Spleen (tissue), 7 donors: ENCODE measurements at regions not wholly inside any gene's neighbourhood (a gene's known extent, or its start where the extent isn't known, plus 50 kb on each side); places are given as distances from the start of the nearest gene placed in this dataset.

Experiments
- POLR2A ChIP-seq, 3 donors: fragments of 450-650 bp; IDR thresholded peaks; one replicate each; pipeline ENCODE4 v1.5.1; 2017; ENCODE audit warnings: antibody characterized with exemption in 3 of 3, mild to moderate bottlenecking in 1 of 3
- POLR2AphosphoS5 ChIP-seq, 3 donors: sonication (generic); formaldehyde crosslinking; IDR thresholded peaks; one replicate each; pipeline ENCODE4 v1.5.1; 2017; ENCODE audit warnings: antibody characterized with exemption in 3 of 3
- TF ChIP-seq, protein P1 (sequence below), 11 experiments: fragments of 200-600 bp in 7 of 11; fragments of 450-650 bp in 4 of 11; sonication (generic) in 4 of 11; IDR thresholded peaks in 8 of 11; conservative IDR thresholded peaks in 3 of 11; 1 replicate in 7 of 11; 2 replicates in 4 of 11; pipeline versions ENCODE4 v1.4.0 to v1.8.0; 2016 to 2021; ENCODE audit warnings: antibody characterized with exemption in 11 of 11, inconsistent platforms in 4 of 11, mild to moderate bottlenecking in 1 of 11
- donor health status: DM: no; HTN: no; CAD: no; lungs with moderate emphysema.
- donor health status: DM: no; HTN: no; CAD: no.
- donor health status: DM: no; HTN: no; CAD: no.

DNA sequence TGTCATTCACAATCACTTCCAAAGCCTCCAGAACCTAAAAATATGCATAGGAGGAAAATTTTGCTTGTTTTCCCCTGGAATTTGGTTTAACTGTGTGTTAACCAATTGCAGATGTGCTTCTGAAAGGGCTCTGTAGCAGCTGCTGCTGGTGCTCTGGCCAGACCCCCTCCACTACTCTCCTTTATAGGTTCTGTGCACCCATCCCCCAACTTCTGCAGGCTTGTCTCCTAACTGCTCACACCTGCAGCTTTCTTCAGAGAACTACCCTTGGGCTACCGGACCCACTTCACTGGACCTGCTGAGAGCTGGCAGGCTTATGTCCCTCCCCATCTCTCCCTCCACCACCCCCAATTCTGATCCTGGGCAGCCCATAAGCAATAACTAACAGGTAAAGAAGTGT lies 662.1 kb upstream of the DIPK2B start:
- TF ChIP-seq, protein P1, sequence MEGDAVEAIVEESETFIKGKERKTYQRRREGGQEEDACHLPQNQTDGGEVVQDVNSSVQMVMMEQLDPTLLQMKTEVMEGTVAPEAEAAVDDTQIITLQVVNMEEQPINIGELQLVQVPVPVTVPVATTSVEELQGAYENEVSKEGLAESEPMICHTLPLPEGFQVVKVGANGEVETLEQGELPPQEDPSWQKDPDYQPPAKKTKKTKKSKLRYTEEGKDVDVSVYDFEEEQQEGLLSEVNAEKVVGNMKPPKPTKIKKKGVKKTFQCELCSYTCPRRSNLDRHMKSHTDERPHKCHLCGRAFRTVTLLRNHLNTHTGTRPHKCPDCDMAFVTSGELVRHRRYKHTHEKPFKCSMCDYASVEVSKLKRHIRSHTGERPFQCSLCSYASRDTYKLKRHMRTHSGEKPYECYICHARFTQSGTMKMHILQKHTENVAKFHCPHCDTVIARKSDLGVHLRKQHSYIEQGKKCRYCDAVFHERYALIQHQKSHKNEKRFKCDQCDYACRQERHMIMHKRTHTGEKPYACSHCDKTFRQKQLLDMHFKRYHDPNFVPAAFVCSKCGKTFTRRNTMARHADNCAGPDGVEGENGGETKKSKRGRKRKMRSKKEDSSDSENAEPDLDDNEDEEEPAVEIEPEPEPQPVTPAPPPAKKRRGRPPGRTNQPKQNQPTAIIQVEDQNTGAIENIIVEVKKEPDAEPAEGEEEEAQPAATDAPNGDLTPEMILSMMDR (IDR thresholded peaks at IDR 0.05 in 8 of 11, conservative IDR thresholded peaks at IDR 0.05 in 3 of 11), result no peak
- TF ChIP-seq POLR2AphosphoS5 (IDR thresholded peaks at IDR 0.05) (no peak), POLR2A (IDR thresholded peaks at IDR 0.05) (no peak)
